ENCODE measurements at regions not wholly inside any gene's neighbourhood (a gene's known extent, or its start where the extent isn't known, plus 50 kb on each side); places are given as distances from the start of the nearest gene placed in this dataset.

- TF ChIP-seq ESRRG (CRISPR knock-in tag; IDR thresholded peaks at IDR 0.05) (no peak), ZNF70 (CRISPR knock-in tag; IDR thresholded peaks at IDR 0.05) (no peak), ARNTL (CRISPR knock-in tag; IDR thresholded peaks at IDR 0.05; ENCODE audit: borderline replicate concordance, low read depth) (no peak), PATZ1 (CRISPR knock-in tag; IDR thresholded peaks at IDR 0.05; ENCODE audit: borderline replicate concordance) (no peak), ISL1 (CRISPR knock-in tag; IDR thresholded peaks at IDR 0.05) (no peak), ZFP3 (CRISPR knock-in tag; IDR thresholded peaks at IDR 0.05) (no peak), CSRNP3 (CRISPR knock-in tag; IDR thresholded peaks at IDR 0.05) (no peak), BACH2 (CRISPR knock-in tag; IDR thresholded peaks at IDR 0.05; ENCODE audit: borderline replicate concordance) (no peak), CSDC2 (CRISPR knock-in tag; IDR thresholded peaks at IDR 0.05) (no peak), RARB (CRISPR knock-in tag; IDR thresholded peaks at IDR 0.05) (no peak), CREB5 (CRISPR knock-in tag; IDR thresholded peaks at IDR 0.05; ENCODE audit: low read depth) (no peak)
Measured at GRCh38 chr14:94938016-94938415, 168.1 kb upstream of the GSC start.
